ENCODE measurements at regions not wholly inside any gene's neighbourhood (a gene's known extent, or its start where the extent isn't known, plus 50 kb on each side); places are given as distances from the start of the nearest gene placed in this dataset.

- DNase-seq, result no peak
Observed at GRCh38 chr20:11053310-11053709, 379.5 kb upstream of the JAG1 start.

DNA sequence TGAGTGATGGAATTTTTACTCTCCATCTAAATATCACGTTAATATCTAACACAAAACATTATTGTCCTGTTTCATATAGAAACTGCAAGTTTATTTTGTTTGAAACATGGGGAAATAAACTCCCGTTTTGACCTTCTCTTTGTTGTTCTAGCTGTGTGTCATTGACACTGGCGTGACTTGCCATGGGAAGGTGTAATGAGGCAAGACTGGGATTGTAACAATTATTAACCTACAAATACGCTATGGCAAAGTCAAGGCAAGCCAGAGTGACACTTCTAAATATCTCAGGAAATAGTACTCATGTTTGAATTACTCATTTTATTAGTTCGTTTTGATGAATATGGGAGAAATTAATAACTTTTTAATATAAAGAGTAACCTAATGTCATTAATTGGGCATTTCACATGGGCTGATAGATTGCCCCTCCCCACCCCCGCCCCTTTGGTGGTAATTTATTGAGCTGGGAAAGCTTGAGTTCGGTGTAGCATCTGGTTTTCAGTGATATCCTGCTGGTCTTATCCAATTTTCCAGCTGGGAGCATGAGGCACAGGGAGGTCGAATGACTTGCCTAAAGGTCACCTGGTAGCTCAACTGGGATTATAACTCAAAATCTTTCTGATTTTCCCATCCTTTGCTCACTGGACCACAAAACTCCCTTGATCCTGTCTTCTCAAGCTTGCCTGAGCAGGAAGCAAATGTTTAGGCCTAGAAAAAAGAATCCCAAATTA is 380.6 kb upstream of the JAG1 start:
- no peak for DNase-seq

GRCh38 chr20:11056414-11056813 is 382.6 kb upstream of the JAG1 start:
- DNase-seq, result no peak

DNA sequence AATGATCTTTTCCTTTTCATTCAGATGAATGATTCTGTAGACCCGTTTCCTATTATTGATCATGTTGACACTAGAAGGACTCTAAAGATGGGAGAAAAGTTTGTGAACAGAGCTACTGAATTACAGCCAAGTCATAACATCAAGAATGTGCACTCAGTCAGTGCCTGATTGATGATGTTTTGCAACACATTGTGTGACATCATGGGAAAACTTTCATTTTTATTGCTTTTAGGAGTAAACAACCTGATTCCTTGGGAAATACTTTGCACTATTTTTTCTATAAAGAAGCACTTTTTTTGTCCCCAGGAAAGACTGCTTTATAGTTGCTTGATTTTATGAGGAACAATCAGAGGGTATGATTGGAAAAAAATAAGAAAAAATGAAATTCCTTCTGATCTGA is 383.8 kb upstream of the JAG1 start:
- DNase-seq, result no peak

- no peak for DNase-seq
Observed at GRCh38 chr20:11059659-11060058, 385.9 kb upstream of the JAG1 start.

- no peak for DNase-seq
Observed at GRCh38 chr20:11060423-11061185, 386.8 kb upstream of the JAG1 start.

GRCh38 chr20:11063444-11063843 is 389.6 kb upstream of the JAG1 start:
- no peak for DNase-seq

DNA sequence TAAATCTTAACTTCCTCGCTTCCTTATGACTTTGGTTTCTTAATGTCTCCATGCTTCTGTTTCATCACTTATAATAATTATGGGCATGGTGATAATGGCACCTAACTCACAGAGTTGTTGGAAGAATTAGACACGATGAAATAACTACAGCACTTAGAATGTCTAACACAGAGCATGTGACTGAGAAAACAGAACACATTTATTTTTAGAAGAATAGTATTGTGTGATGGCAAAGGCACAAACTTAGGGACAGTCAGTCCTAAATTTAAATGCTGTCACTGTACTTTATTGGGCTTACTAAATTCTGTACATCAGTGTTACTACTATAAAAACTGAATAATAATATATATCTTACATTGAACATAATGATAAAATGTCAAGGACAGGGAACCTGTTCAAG is 391.1 kb upstream of the JAG1 start:
- no peak for DNase-seq

DNA sequence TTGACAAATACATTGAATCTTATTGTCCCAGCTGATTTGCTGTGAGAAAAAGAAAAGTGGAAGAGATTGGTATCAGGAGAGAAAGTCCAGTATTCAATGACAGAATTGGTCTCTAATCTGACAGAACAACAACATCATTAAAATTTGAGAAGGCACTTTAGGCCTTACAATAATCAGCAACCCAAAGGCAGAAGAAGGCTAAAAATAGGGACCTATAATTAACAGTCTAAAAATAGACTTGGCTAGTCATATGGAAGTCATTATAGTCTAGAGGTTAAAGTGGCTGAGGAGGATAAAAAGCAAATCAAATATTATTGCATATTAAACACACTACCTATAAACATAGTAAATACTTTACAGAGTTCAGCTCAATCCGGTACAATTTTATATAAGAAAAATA is 393.6 kb upstream of the JAG1 start:
- DNase-seq, result no peak

- no peak for DNase-seq
Observed at GRCh38 chr20:11072982-11073381, 399.2 kb upstream of the JAG1 start.

GRCh38 chr20:11076434-11077105 is 402.8 kb upstream of the JAG1 start:
- DNase-seq, result no peak

DNA sequence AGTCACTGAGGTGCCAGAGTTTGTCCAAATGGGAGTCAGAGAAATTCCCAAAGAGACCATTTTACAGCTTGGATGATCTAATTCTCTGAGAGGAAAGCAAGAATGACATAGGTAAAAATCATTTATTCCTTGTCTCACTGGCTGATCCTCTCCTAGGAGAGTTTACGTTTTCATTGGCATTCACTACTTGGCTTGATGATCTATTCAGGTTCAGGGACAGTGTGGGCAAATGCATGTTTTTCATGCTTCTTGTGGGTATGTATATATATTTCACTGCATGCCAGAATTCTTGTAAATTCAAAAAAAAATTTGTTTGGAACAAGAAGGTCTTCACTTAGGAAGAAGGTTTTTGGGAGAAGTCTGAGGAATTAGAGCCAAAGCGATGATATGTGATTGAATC is 403.4 kb upstream of the JAG1 start:
- no peak for DNase-seq

- no peak for DNase-seq
Observed at GRCh38 chr20:11080010-11080409, 406.2 kb upstream of the JAG1 start.

DNA sequence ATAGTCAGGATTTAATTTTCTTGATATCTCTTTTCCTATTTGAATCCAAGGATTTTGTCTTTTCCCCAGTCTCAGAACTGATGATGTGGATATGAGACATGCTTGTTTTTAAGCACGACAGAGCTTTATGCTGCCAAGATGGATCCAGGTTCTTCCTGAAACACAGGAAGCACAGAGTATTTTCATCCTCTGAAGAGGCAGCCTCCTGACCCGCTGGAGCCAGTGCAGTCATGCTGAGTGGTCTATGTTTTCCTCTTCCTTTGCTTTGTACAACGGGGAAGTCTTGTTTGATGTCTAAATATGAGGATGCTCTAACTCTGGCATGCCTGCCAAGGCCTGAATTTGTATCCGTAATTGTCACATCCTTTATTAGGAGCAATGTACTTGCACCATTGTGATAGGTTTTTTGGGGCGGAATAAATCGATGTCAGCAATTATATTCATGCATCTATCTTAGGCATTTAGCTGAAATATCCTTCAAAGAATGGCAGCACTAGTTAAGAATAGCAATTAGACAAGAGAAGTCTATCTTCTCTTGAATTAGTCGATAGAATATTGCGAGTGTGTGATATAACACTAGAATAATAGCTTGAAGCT is 407.1 kb upstream of the JAG1 start:
- no peak for DNase-seq

GRCh38 chr20:11083841-11084240 is 410.0 kb upstream of the JAG1 start:
- no peak for DNase-seq

DNA sequence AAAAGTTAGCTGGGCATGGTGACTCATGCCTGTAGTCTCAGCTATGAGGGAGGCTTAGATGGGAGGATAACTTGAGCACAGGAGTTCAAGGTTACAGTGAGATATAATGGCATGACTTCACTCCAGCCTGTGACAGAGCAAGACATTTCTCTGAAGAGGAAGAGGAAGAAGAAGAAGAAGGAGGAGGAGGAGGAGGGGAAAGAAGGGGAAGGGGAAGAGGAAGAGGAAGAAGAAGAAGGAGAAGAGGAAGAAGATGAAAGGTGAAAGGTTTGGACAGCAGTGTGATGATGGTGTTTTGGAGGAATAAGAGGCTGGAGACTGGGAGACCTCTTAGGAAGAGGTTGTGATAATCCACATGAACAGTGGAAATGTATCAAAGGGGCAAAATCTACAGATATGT is 410.7 kb upstream of the JAG1 start:
- DNase-seq, result no peak

DNA sequence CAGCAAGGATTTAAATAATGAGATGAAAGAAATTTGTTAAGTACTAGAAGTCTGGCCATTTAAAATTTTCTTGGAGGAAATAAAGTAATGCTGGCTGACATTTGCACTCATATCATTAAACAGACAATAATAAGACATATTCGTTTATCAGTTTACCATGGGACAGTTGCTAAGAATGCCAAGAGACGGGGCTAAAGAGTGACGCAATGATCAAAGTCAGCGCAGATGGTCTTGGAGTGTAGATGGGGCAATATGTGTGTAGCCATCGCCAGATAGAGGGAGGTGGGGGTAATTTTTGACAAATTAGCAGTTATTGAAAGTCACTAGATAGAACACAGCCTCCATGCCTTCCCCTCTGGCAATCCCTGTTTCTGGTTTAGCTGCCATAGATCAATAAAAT is 413.2 kb upstream of the JAG1 start:
- DNase-seq, result no peak

DNA sequence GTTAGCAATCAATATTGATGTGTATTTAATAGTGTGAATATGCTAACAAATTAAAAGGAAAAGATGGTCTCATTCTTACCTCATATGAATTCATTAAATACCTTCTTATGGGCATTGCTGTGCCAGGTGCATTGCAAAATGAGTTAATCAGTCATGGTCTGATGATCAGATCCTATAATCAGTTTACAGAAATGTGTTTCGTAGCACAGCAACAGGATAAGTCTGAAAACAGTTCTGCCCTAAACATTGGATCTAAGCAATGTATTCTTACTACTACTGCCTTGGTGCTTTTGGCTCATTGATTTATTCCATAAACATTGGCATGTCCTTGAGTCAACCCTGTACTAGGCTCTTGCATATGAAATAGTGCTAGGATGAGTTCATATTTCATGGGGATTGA is 417.0 kb upstream of the JAG1 start:
- no peak for DNase-seq

DNA sequence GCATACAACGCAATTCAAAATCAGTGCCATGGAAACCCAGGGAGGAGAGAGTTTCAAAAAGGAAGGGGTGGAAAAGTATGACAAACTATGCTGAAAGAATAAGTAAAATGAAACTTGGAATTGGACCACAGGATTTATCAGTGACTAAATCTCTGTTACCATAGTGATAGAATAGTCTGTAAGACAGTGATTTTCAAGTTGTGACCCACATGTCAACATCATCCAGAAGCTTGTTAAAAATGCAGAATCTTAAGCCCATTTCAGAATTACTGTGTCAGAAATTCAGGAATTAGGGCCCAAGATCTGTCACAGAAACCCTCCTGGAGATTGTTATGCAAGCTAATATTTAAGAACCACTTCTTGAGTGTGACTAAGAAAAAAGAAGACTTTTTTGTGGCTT is 417.7 kb upstream of the JAG1 start:
- DNase-seq, result no peak

DNA sequence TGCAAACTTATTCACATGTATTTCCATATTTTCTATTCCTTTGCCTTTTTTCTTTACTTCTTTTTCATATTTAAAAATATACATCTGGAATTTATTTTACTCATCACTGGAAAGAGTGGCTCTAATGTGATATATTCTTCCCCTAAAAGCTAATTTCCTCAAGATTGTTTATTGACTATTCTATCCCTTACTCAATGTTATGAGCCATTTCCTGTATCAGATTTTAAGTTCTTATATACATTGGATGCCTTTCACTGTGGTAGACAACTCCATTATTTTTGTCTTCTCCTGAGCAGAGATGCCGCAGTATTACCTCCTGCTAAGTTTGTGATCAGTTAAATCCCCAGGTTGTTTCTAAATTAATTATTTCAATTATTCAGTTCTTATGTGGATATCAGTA is 418.4 kb upstream of the JAG1 start:
- no peak for DNase-seq

GRCh38 chr20:11094196-11094595 is 420.4 kb upstream of the JAG1 start:
- no peak for DNase-seq

- DNase-seq, result no peak
Observed at GRCh38 chr20:11094711-11095110, 420.9 kb upstream of the JAG1 start.

GRCh38 chr20:11098888-11099287 is 425.1 kb upstream of the JAG1 start:
- DNase-seq, result no peak

DNA sequence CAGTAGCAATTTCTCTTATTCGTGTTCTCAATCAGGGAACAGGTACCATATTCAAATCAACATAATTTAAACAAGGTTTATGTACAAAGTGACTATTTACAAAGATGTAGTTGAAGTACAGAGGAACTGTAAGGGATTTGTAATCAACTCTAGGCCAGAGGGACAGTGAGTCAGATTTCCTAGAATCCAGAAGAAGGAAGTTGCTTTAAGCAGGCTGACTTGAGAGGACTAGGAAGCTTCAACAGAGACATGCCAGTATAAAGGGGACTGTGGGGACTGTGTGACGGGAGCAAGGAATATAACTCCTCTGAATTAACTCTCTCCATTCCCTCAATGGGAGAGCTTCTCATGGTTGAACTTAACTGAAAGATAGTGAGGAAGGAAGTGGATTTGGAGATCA is 427.4 kb upstream of the JAG1 start:
- no peak for DNase-seq

All from stimulated activated CD4-positive, alpha-beta T cell treated with anti-CD3 and anti-CD28 coated beads, Interleukin-4, amount 100 ng/mL, for 4 hours (primary cell).